H1 (cell line): ENCODE measurements at regions not wholly inside any gene's neighbourhood (a gene's known extent, or its start where the extent isn't known, plus 50 kb on each side); places are given as distances from the start of the nearest gene placed in this dataset.
A peak's percentile ranks its signal among the peaks of the same experiment; 100 is the strongest.

Experiments
- CTCF ChIA-PET: fragments of 300-600 bp; sonication (Branson Sonifier 250); formaldehyde crosslinking; loops from one replicate; lab custom pipeline; 2021; ENCODE audit not compliant: partially characterized antibody; lab: Charles Lee
- POLR2A ChIA-PET: fragments of 300-600 bp; sonication (Branson Sonifier 250); formaldehyde crosslinking; loops from one replicate; lab custom pipeline; 2021; ENCODE audit warnings: inconsistent platforms; ENCODE audit not compliant: partially characterized antibody; lab: Charles Lee
- DNase-seq, 2 experiments: peaks; one replicate each; pipeline versions ENCODE4 v3.0.0 to v3.0.0-alpha.2; 2010 to 2022; ENCODE audit warnings: low spot score in 2 of 2, low read depth in 1 of 2, mixed read lengths in 1 of 2
- FAIRE-seq: peaks from 2 replicates; lab custom pipeline; 2011; peaks lifted over from hg19 to GRCh38; lab: Jason Lieb, UNC
- H2AFZ ChIP-seq: 2 replicates; pipeline ENCODE4 v1.8.1; 2012; ENCODE audit warnings: low read length, inconsistent platforms
- H2AK5ac ChIP-seq: 2 replicates; pipeline ENCODE4 v1.6.1; 2013; ENCODE audit warnings: low read depth, low read length
- H2BK120ac ChIP-seq: replicated peaks from 2 replicates; pipeline ENCODE3; 2013; ENCODE audit warnings: low read depth, low read length, inconsistent platforms
- H2BK12ac ChIP-seq: 2 replicates; pipeline ENCODE4 v1.6.1; 2013; ENCODE audit warnings: low read depth, low read length
- H2BK15ac ChIP-seq: 2 replicates; pipeline ENCODE4 v1.6.1; 2013; ENCODE audit warnings: low read length
- H2BK20ac ChIP-seq: 2 replicates; pipeline ENCODE4 v1.6.1; 2013; ENCODE audit warnings: low read length
- H2BK5ac ChIP-seq: 2 replicates; pipeline ENCODE4 v1.6.1; 2013; ENCODE audit warnings: low read depth, low read length
- H3K14ac ChIP-seq: 2 replicates; pipeline ENCODE4 v1.6.1; 2013; ENCODE audit warnings: inconsistent platforms; ENCODE audit not compliant: insufficient read length
- H3K18ac ChIP-seq: 2 replicates; pipeline ENCODE4 v1.6.1; 2013; ENCODE audit warnings: low read length; ENCODE audit errors: extremely low read depth
- H3K23ac ChIP-seq: 2 replicates; pipeline ENCODE4 v1.6.1; 2013; ENCODE audit warnings: inconsistent platforms; ENCODE audit not compliant: insufficient read length
- H3K23me2 ChIP-seq: 2 replicates; pipeline ENCODE4 v1.6.1; 2013; ENCODE audit warnings: low read depth, low read length
- H3K27ac ChIP-seq: 2 replicates; pipeline ENCODE4 v1.6.1; 2011; ENCODE audit warnings: low read depth, low read length, inconsistent platforms
- H3K27me3 ChIP-seq, 4 experiments: replicated peaks in 1 of 4; 1 replicate in 1 of 4; 2 replicates in 3 of 4; pipeline versions ENCODE4 v1.6.1 to v1.8.1; 2011 to 2013; ENCODE audit warnings: low read length in 3 of 4, mild to moderate bottlenecking in 3 of 4, inconsistent platforms in 2 of 4, mixed read lengths in 2 of 4, moderate library complexity in 1 of 4; ENCODE audit not compliant: control insufficient read depth in 3 of 4, insufficient read depth in 3 of 4; ENCODE audit errors: extremely low read depth in 1 of 4
- H3K36me3 ChIP-seq, 4 experiments: 2 replicates each; pipeline versions ENCODE4 v1.6.1 to v1.8.1; 2011 to 2013; ENCODE audit warnings: mild to moderate bottlenecking in 4 of 4, low read length in 3 of 4, moderate library complexity in 2 of 4, control low read depth in 1 of 4, inconsistent platforms in 1 of 4; ENCODE audit not compliant: insufficient read depth in 4 of 4, control insufficient read depth in 2 of 4
- H3K4ac ChIP-seq: replicated peaks from 2 replicates; pipeline ENCODE3; 2013; ENCODE audit warnings: low read length, low read depth, mixed read lengths, inconsistent platforms; ENCODE audit not compliant: insufficient read length
- H3K4me1 ChIP-seq, 4 experiments: replicated peaks in 1 of 4; 1 replicate in 1 of 4; 2 replicates in 3 of 4; pipeline versions ENCODE4 v1.6.1 to v1.8.1; 2011 to 2013; ENCODE audit warnings: low read length in 3 of 4, inconsistent platforms in 2 of 4, mixed read lengths in 1 of 4; ENCODE audit not compliant: insufficient read depth in 4 of 4, control insufficient read depth in 3 of 4
- H3K4me2 ChIP-seq, 2 experiments: 2 replicates each; pipeline versions ENCODE4 v1.6.1 to v1.8.1; 2011 to 2013; ENCODE audit warnings: low read depth in 2 of 2, low read length in 2 of 2, control low read depth in 1 of 2, inconsistent platforms in 1 of 2, mild to moderate bottlenecking in 1 of 2; ENCODE audit not compliant: insufficient read depth in 1 of 2
- H3K4me3 ChIP-seq, 4 experiments: fragments of 200-600, 300-600 bp in 1 of 4; sonication (generic), shearing (Covaris generic), sonication (Bioruptor Twin) in 1 of 4; 2 replicates each; pipeline versions ENCODE4 v1.5.1 to v1.8.1; 2011 to 2016; ENCODE audit warnings: low read length in 4 of 4, low read depth in 3 of 4, control low read depth in 2 of 4, inconsistent platforms in 2 of 4, mild to moderate bottlenecking in 2 of 4, mixed read lengths in 1 of 4, moderate library complexity in 1 of 4; ENCODE audit not compliant: insufficient read depth in 2 of 4; ENCODE audit errors: extremely low read depth in 1 of 4
- H3K56ac ChIP-seq: replicated peaks from 2 replicates; pipeline ENCODE3; 2013; ENCODE audit warnings: low read depth, mild to moderate bottlenecking, mixed read lengths, low read length, inconsistent platforms; ENCODE audit not compliant: insufficient read length
- H3K79me1 ChIP-seq: 2 replicates; pipeline ENCODE4 v1.6.1; 2013; ENCODE audit warnings: low read depth, low read length, control low read depth
- H3K79me2 ChIP-seq, 2 experiments: 2 replicates each; pipeline versions ENCODE4 v1.6.1 to v1.8.1; 2012 to 2013; ENCODE audit warnings: low read length in 2 of 2, mild to moderate bottlenecking in 2 of 2, inconsistent platforms in 1 of 2; ENCODE audit not compliant: insufficient read depth in 2 of 2, control insufficient read depth in 1 of 2
- H3K9ac ChIP-seq, 4 experiments: replicated peaks in 1 of 4; 1 replicate in 1 of 4; 2 replicates in 3 of 4; pipeline versions ENCODE4 v1.6.1 to v1.8.1; 2011 to 2013; ENCODE audit warnings: low read depth in 3 of 4, low read length in 3 of 4, control low read depth in 2 of 4, mild to moderate bottlenecking in 2 of 4, moderate library complexity in 2 of 4, inconsistent platforms in 1 of 4; ENCODE audit errors: extremely low read depth in 1 of 4
- H3K9me3 ChIP-seq, 2 experiments: 2 replicates each; pipeline versions ENCODE4 v1.6.1 to v1.8.1; 2012 to 2013; ENCODE audit warnings: mild to moderate bottlenecking in 2 of 2, moderate library complexity in 2 of 2, control low read depth in 1 of 2, inconsistent platforms in 1 of 2, low read depth in 1 of 2, low read length in 1 of 2, mixed read lengths in 1 of 2; ENCODE audit not compliant: insufficient read depth in 2 of 2
- H4K20me1 ChIP-seq, 2 experiments: replicated peaks in 1 of 2; 2 replicates each; pipeline versions ENCODE3 to v1.8.1; 2011 to 2013; ENCODE audit warnings: inconsistent platforms in 2 of 2, low read length in 2 of 2, mild to moderate bottlenecking in 1 of 2; ENCODE audit not compliant: insufficient read depth in 2 of 2, control insufficient read depth in 1 of 2
- H4K5ac ChIP-seq: 2 replicates; pipeline ENCODE4 v1.6.1; 2013; ENCODE audit warnings: low read length, low read depth, mixed read lengths, inconsistent platforms; ENCODE audit not compliant: insufficient read length
- H4K8ac ChIP-seq: 2 replicates; pipeline ENCODE4 v1.8.0; 2013; ENCODE audit warnings: mild to moderate bottlenecking, moderate library complexity, low read length, inconsistent platforms; ENCODE audit not compliant: insufficient read depth; ENCODE audit errors: extremely low read depth
- H4K91ac ChIP-seq: replicated peaks from 2 replicates; pipeline ENCODE3; 2013; ENCODE audit warnings: low read length, mixed read lengths, inconsistent platforms; ENCODE audit not compliant: insufficient read length
- ASH2L ChIP-seq: fragments of 200-600, 300-600 bp; sonication (generic); IDR thresholded peaks from one replicate; pipeline ENCODE4 v1.7.1; 2017; ENCODE audit warnings: low read length
- CEBPB ChIP-seq: IDR thresholded peaks from 2 replicates; pipeline ENCODE4 v1.6.1; 2012; ENCODE audit warnings: low read depth, low read length
- CREB1 ChIP-seq: IDR thresholded peaks from 2 replicates; pipeline ENCODE4 v1.6.1; 2012; ENCODE audit warnings: inconsistent platforms
- EP300 ChIP-seq, 2 experiments: IDR thresholded peaks; 1 replicate in 1 of 2; 2 replicates in 1 of 2; pipeline ENCODE4 v1.6.1; 2011 to 2012; ENCODE audit warnings: low read depth in 2 of 2, low read length in 2 of 2, mild to moderate bottlenecking in 2 of 2, borderline replicate concordance in 1 of 2, inconsistent platforms in 1 of 2, moderate library complexity in 1 of 2
- GTF2F1 ChIP-seq: IDR thresholded peaks from 2 replicates; pipeline ENCODE4 v1.6.1; 2012; ENCODE audit warnings: low read depth, low read length, improper control_type of control experiment, borderline replicate concordance
- HDAC2 ChIP-seq, 2 experiments: fragments of 300-600 bp in 1 of 2; sonication (generic) in 1 of 2; IDR thresholded peaks; 2 replicates each; pipeline ENCODE4 v1.6.1; 2011 to 2012; ENCODE audit warnings: low read depth in 2 of 2, low read length in 2 of 2, mild to moderate bottlenecking in 2 of 2, moderate library complexity in 2 of 2, borderline replicate concordance in 1 of 2, inconsistent platforms in 1 of 2
- JUND ChIP-seq: IDR thresholded peaks from 2 replicates; pipeline ENCODE4 v1.6.1; 2011; ENCODE audit warnings: mild to moderate bottlenecking, improper control_type of control experiment, low read length
- KDM4A ChIP-seq: IDR thresholded peaks from one replicate; pipeline ENCODE4 v1.7.1; 2012; ENCODE audit warnings: low read depth, mild to moderate bottlenecking, moderate library complexity, low read length, inconsistent platforms; ENCODE audit not compliant: severe bottlenecking
- MAFK ChIP-seq: IDR thresholded peaks from 2 replicates; pipeline ENCODE4 v1.6.1; 2012; ENCODE audit warnings: low read depth, mild to moderate bottlenecking, improper control_type of control experiment, low read length
- SP2 ChIP-seq: IDR thresholded peaks from 2 replicates; pipeline ENCODE4 v1.6.1; 2012; ENCODE audit warnings: mild to moderate bottlenecking, low read length, inconsistent platforms
- SP4 ChIP-seq: IDR thresholded peaks from 2 replicates; pipeline ENCODE4 v1.6.1; 2012; ENCODE audit warnings: low read length, inconsistent platforms
- WGBS, 2 experiments: shearing (Covaris generic) in 1 of 2; methylation state at CpG; one replicate each; pipeline versions ENCODE4 v1.1.6 to v1.1.7; 2013 to 2015; ENCODE audit warnings: low lambda C conversion rate in 2 of 2, mixed read lengths in 2 of 2, inconsistent platforms in 1 of 2, low coverage in 1 of 2, missing lambda C conversion rate in 1 of 2; ENCODE audit not compliant: insufficient replicate concordance in 2 of 2, insufficient coverage in 1 of 2, insufficient read length in 1 of 2; ENCODE audit errors: extremely low coverage in 1 of 2, missing lambda C conversion rate in 1 of 2; 5-methylcytosine and 5-hydroxymethylcytosine counted together
- TF ChIP-seq, protein P1 (sequence below): IDR thresholded peaks from 2 replicates; pipeline ENCODE4 v1.6.1; 2012; ENCODE audit warnings: low read length, inconsistent platforms
- TF ChIP-seq, protein P2 (sequence below): IDR thresholded peaks from 2 replicates; pipeline ENCODE4 v1.6.1; 2011; ENCODE audit warnings: low read length, improper control_type of control experiment

DNA sequence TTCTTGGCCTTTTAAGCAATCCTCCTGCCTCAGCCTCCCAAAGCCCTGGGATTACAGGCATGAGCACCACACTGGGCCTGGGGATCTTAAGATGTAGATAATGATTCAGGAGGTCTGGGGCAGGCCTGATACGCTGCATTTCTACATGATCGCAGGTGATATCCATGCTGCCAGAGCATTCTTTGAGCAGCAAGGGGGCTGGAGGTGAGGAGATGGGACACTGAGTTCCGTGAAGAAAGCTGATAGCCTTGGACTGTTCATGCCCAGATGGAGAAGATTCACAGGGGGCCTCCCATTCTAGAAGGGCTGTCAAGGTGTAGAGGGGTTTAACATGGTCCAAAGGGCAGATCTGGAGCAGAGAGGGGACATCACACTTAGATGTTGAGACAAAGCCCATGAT, 480.3 kb downstream of the RPS24 start:
- H3K23ac ChIP-seq: no peak overlapping the region
- H4K8ac ChIP-seq: no peak overlapping the region
- no peak for FAIRE-seq
- TF ChIP-seq JUND: no peak
- TF ChIP-seq EP300 (IDR thresholded peaks at IDR 0.05; ENCODE audit: borderline replicate concordance in 1 of 2, low read depth in 2 of 2, low read length in 2 of 2): no peak
- TF ChIP-seq SP2: no peak
- TF ChIP-seq GTF2F1: no peak
- TF ChIP-seq, protein P1, sequence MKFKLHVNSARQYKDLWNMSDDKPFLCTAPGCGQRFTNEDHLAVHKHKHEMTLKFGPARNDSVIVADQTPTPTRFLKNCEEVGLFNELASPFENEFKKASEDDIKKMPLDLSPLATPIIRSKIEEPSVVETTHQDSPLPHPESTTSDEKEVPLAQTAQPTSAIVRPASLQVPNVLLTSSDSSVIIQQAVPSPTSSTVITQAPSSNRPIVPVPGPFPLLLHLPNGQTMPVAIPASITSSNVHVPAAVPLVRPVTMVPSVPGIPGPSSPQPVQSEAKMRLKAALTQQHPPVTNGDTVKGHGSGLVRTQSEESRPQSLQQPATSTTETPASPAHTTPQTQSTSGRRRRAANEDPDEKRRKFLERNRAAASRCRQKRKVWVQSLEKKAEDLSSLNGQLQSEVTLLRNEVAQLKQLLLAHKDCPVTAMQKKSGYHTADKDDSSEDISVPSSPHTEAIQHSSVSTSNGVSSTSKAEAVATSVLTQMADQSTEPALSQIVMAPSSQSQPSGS: no peak
- no peak for TF ChIP-seq HDAC2 (IDR thresholded peaks at IDR 0.05; ENCODE audit: borderline replicate concordance in 1 of 2, low read depth in 2 of 2, low read length in 2 of 2)
- no peak for TF ChIP-seq ASH2L
- no peak for TF ChIP-seq MAFK
- TF ChIP-seq, protein P2, sequence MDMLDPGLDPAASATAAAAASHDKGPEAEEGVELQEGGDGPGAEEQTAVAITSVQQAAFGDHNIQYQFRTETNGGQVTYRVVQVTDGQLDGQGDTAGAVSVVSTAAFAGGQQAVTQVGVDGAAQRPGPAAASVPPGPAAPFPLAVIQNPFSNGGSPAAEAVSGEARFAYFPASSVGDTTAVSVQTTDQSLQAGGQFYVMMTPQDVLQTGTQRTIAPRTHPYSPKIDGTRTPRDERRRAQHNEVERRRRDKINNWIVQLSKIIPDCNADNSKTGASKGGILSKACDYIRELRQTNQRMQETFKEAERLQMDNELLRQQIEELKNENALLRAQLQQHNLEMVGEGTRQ: no peak
- no peak for TF ChIP-seq CEBPB
- TF ChIP-seq KDM4A: no peak
- TF ChIP-seq CREB1: no peak
- TF ChIP-seq SP4: no peak
- TF ChIP-seq, all 59 proteins: peak for 0
- no peak overlapping the region for H4K91ac ChIP-seq
- H3K56ac ChIP-seq: no peak overlapping the region
- H3K79me2 ChIP-seq: no peaks in the 10 kb centered on the region
- H3K27me3 ChIP-seq: no peaks in the 10 kb centered on the region
- WGBS, 2 experiments: 96% methylated on average over 3 of the region's 3 CpGs; no CpG with 5 or more reads in 1 of the 2 experiments
- H3K36me3 ChIP-seq: no peaks in the 10 kb centered on the region
- CTCF ChIA-PET: no interaction called here
- POLR2A ChIA-PET: no interaction called here
- no peak overlapping the region for H3K4ac ChIP-seq
- no peak overlapping the region for H3K9ac ChIP-seq
- H3K9me3 ChIP-seq: no peaks in the 10 kb centered on the region
- no peak overlapping the region for H2AFZ ChIP-seq
- H3K4me2 ChIP-seq: no peak overlapping the region
- no peak overlapping the region for H2BK15ac ChIP-seq
- H2BK5ac ChIP-seq: no peak overlapping the region
- no peak overlapping the region for H4K5ac ChIP-seq
- no peaks in the 10 kb centered on the region; the same call in 1 of the 2 replicates for H3K79me1 ChIP-seq
- peak in 1 of 2 experiments; percentile 16 for DNase-seq
- no peaks in the 10 kb centered on the region for H4K20me1 ChIP-seq
- H3K14ac ChIP-seq: no peak overlapping the region
- H3K4me1 ChIP-seq: no peaks in the 10 kb centered on the region
- H2AK5ac ChIP-seq: no peak overlapping the region
- H3K23me2 ChIP-seq: no peaks in the 10 kb centered on the region
- H3K4me3 ChIP-seq: no peak overlapping the region
- no peak overlapping the region for H2BK120ac ChIP-seq
- H3K27ac ChIP-seq: no peak overlapping the region
- H3K18ac ChIP-seq: no peak overlapping the region
- no peak overlapping the region for H2BK12ac ChIP-seq
- H2BK20ac ChIP-seq: no peak overlapping the region
